K562 (cell line): ENCODE measurements at regions not wholly inside any gene's neighbourhood (a gene's known extent, or its start where the extent isn't known, plus 50 kb on each side); places are given as distances from the start of the nearest gene placed in this dataset.

Source experiments
- CBFA2T3 ChIP-seq: fragments of 450-650 bp; IDR thresholded peaks from 2 replicates; pipeline ENCODE4 v1.6.1; 2017
- CCAR2 ChIP-seq: fragments of 200-400 bp; formaldehyde crosslinking; IDR thresholded peaks from 2 replicates; pipeline ENCODE4 v1.6.1; 2017; ENCODE audit warnings: mild to moderate bottlenecking, low read depth, low read length
- CREB1 ChIP-seq, 2 experiments: sonication (generic) in 1 of 2; formaldehyde crosslinking in 1 of 2; IDR thresholded peaks; 2 replicates each; pipeline versions ENCODE4 v1.6.1 to v1.8.0; 2012 to 2022; ENCODE audit warnings: inconsistent platforms in 1 of 2, mild to moderate bottlenecking in 1 of 2, missing genetic modification reagents in 1 of 2, moderate library complexity in 1 of 2
- JUND ChIP-seq, 2 experiments: IDR thresholded peaks; 2 replicates in 1 of 2; 3 replicates in 1 of 2; pipeline ENCODE4 v1.6.1; 2011; ENCODE audit warnings: borderline replicate concordance in 2 of 2, low read depth in 2 of 2, low read length in 2 of 2, improper control_type of control experiment in 1 of 2, missing biosample characterization in 1 of 2, missing genetic modification characterization in 1 of 2, missing genetic modification reagents in 1 of 2
- MAFG ChIP-seq: fragments of 450-650 bp; conservative IDR thresholded peaks from 2 replicates; pipeline ENCODE4 v1.6.1; 2016; ENCODE audit warnings: missing genetic modification characterization, missing compliant biosample characterization
- MYNN ChIP-seq, 2 experiments: sonication (generic); formaldehyde crosslinking in 1 of 2; IDR thresholded peaks; 2 replicates each; pipeline versions ENCODE4 v1.5.0 to v1.6.1; 2016 to 2020; ENCODE audit warnings: antibody characterized with exemption in 1 of 2, missing genetic modification reagents in 1 of 2
- NR2F6 ChIP-seq: fragments of 450-650 bp; formaldehyde crosslinking; IDR thresholded peaks from 2 replicates; pipeline ENCODE4 v1.4.0; 2020; ENCODE audit warnings: mild to moderate bottlenecking
- RBM34 ChIP-seq: fragments of 200-400 bp; formaldehyde crosslinking; IDR thresholded peaks from 2 replicates; pipeline ENCODE4 v1.6.1; 2018; ENCODE audit warnings: low read length, borderline replicate concordance; ENCODE audit not compliant: insufficient read depth
- SMC3 ChIP-seq: conservative IDR thresholded peaks from 2 replicates; pipeline ENCODE4 v1.6.1; 2011; ENCODE audit warnings: low read depth, low read length, improper control_type of control experiment; ENCODE audit not compliant: insufficient read depth
- TF ChIP-seq, protein P1 (sequence below), 2 experiments: fragments of 150-350 bp in 1 of 2; IDR thresholded peaks; 2 replicates each; pipeline ENCODE4 v1.6.1; 2012 to 2016; ENCODE audit warnings: low read depth in 2 of 2, low read length in 2 of 2, mild to moderate bottlenecking in 1 of 2, moderate library complexity in 1 of 2
- TF ChIP-seq, protein P2 (sequence below): sonication (generic); formaldehyde crosslinking; IDR thresholded peaks from 2 replicates; pipeline ENCODE4 v1.8.1; 2022; ENCODE audit warnings: missing genetic modification reagents
- TF ChIP-seq, protein P3 (sequence below): fragments of 450-650 bp; IDR thresholded peaks from 2 replicates; pipeline ENCODE4 v1.6.1; 2017; ENCODE audit warnings: antibody characterized with exemption, mild to moderate bottlenecking

DNA sequence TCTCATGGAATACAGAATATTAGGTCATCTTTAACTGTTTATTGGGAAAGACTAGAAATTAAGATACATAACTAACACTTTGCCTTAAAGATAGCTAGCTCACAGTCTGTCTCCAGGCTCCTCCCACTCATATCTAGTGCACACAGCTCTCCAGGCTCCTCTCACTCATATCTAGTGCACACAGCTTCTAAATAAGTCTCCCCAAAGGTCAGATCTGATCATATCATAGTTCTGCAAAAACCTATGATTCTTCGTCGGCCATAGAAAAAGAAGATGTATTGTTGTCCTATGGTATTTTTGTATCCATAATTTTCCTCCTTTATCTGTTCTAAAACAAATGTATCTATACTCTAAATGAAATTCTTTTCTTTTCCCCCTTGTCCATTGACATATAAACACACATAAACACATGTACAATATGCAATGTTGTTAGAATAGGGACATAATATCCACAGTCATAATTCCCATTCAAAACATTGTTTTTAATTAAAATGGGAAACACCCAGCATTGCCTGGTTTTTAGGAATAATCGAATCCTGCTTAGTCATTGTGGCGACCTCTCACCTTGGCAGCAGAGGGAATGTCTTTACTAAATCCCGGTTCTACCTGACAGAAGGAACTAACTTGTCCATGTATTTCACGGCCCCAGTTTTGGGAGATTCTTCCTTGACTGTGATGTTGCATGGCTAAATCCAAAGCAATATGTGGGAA, 1282.0 kb downstream of the PCDH7 start (continued):
- TF ChIP-seq JUND (IDR thresholded peaks at IDR 0.05; ENCODE audit: borderline replicate concordance, low read depth, low read length) (peak; percentile 10; the same call in 1 of the 2 replicates), JUND (tag; IDR thresholded peaks at IDR 0.05; ENCODE audit: borderline replicate concordance, low read depth, low read length) (peak; percentile 16; the same call in 2 of the 3 replicates), NR2F6 (0 out of 2 replicates have a peak, but pooled peaks have one; percentile 70), CBFA2T3 (peak; percentile 97), SMC3 (no peak), CCAR2 (no peak), MAFG (tag) (peak; percentile 27; the same call in 1 of the 2 replicates), RBM34 (no peak), MYNN (IDR thresholded peaks at IDR 0.05) (no peak), MYNN (CRISPR knock-in tag; IDR thresholded peaks at IDR 0.05) (no peak), CREB1 (IDR thresholded peaks at IDR 0.05) (peak; percentile 52), CREB1 (CRISPR knock-in tag; IDR thresholded peaks at IDR 0.05) (no peak)
- TF ChIP-seq, protein P1, sequence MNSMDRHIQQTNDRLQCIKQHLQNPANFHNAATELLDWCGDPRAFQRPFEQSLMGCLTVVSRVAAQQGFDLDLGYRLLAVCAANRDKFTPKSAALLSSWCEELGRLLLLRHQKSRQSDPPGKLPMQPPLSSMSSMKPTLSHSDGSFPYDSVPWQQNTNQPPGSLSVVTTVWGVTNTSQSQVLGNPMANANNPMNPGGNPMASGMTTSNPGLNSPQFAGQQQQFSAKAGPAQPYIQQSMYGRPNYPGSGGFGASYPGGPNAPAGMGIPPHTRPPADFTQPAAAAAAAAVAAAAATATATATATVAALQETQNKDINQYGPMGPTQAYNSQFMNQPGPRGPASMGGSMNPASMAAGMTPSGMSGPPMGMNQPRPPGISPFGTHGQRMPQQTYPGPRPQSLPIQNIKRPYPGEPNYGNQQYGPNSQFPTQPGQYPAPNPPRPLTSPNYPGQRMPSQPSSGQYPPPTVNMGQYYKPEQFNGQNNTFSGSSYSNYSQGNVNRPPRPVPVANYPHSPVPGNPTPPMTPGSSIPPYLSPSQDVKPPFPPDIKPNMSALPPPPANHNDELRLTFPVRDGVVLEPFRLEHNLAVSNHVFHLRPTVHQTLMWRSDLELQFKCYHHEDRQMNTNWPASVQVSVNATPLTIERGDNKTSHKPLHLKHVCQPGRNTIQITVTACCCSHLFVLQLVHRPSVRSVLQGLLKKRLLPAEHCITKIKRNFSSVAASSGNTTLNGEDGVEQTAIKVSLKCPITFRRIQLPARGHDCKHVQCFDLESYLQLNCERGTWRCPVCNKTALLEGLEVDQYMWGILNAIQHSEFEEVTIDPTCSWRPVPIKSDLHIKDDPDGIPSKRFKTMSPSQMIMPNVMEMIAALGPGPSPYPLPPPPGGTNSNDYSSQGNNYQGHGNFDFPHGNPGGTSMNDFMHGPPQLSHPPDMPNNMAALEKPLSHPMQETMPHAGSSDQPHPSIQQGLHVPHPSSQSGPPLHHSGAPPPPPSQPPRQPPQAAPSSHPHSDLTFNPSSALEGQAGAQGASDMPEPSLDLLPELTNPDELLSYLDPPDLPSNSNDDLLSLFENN (IDR thresholded peaks at IDR 0.05; ENCODE audit: low read depth in 2 of 2, low read length in 2 of 2), result peak in 1 of 2 experiments; percentile 87; a peak in 2 of 4 replicates
- TF ChIP-seq, protein P2, sequence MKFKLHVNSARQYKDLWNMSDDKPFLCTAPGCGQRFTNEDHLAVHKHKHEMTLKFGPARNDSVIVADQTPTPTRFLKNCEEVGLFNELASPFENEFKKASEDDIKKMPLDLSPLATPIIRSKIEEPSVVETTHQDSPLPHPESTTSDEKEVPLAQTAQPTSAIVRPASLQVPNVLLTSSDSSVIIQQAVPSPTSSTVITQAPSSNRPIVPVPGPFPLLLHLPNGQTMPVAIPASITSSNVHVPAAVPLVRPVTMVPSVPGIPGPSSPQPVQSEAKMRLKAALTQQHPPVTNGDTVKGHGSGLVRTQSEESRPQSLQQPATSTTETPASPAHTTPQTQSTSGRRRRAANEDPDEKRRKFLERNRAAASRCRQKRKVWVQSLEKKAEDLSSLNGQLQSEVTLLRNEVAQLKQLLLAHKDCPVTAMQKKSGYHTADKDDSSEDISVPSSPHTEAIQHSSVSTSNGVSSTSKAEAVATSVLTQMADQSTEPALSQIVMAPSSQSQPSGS (CRISPR knock-in tag), result no peak
- TF ChIP-seq, protein P3, sequence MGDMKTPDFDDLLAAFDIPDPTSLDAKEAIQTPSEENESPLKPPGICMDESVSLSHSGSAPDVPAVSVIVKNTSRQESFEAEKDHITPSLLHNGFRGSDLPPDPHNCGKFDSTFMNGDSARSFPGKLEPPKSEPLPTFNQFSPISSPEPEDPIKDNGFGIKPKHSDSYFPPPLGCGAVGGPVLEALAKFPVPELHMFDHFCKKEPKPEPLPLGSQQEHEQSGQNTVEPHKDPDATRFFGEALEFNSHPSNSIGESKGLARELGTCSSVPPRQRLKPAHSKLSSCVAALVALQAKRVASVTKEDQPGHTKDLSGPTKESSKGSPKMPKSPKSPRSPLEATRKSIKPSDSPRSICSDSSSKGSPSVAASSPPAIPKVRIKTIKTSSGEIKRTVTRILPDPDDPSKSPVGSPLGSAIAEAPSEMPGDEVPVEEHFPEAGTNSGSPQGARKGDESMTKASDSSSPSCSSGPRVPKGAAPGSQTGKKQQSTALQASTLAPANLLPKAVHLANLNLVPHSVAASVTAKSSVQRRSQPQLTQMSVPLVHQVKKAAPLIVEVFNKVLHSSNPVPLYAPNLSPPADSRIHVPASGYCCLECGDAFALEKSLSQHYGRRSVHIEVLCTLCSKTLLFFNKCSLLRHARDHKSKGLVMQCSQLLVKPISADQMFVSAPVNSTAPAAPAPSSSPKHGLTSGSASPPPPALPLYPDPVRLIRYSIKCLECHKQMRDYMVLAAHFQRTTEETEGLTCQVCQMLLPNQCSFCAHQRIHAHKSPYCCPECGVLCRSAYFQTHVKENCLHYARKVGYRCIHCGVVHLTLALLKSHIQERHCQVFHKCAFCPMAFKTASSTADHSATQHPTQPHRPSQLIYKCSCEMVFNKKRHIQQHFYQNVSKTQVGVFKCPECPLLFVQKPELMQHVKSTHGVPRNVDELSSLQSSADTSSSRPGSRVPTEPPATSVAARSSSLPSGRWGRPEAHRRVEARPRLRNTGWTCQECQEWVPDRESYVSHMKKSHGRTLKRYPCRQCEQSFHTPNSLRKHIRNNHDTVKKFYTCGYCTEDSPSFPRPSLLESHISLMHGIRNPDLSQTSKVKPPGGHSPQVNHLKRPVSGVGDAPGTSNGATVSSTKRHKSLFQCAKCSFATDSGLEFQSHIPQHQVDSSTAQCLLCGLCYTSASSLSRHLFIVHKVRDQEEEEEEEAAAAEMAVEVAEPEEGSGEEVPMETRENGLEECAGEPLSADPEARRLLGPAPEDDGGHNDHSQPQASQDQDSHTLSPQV, result no peak
